Chondrocyte (in vitro differentiated cells): ENCODE measurements at regions not wholly inside any gene's neighbourhood (a gene's known extent, or its start where the extent isn't known, plus 50 kb on each side); places are given as distances from the start of the nearest gene placed in this dataset.

Experiments
- DNase-seq: peaks from one replicate; pipeline ENCODE4 v3.0.0; 2021; ENCODE audit warnings: mixed read lengths, low spot score
- H3K27ac Mint-ChIP-seq: one replicate; pipeline ENCODE4 v1.8.0; 2021; ENCODE audit warnings: mild to moderate bottlenecking, moderate library complexity, mixed read lengths; ENCODE audit not compliant: unreplicated experiment
- H3K27me3 Mint-ChIP-seq: 2 replicates; pipeline ENCODE4 v1.8.0; 2021; ENCODE audit warnings: low read depth, mixed read lengths
- H3K36me3 Mint-ChIP-seq: 2 replicates; pipeline ENCODE4 v1.8.0; 2021; ENCODE audit warnings: low read depth, mixed read lengths
- H3K4me1 Mint-ChIP-seq: 2 replicates; pipeline ENCODE4 v1.8.0; 2021; ENCODE audit warnings: low read depth, mild to moderate bottlenecking, mixed read lengths
- H3K4me3 Mint-ChIP-seq: one replicate; pipeline ENCODE4 v1.8.0; 2021; ENCODE audit warnings: mild to moderate bottlenecking, moderate library complexity, mixed read lengths; ENCODE audit not compliant: unreplicated experiment
- H3K9me3 Mint-ChIP-seq: 2 replicates; pipeline ENCODE4 v1.8.0; 2021; ENCODE audit warnings: low read depth, mixed read lengths
- TF ChIP-seq, protein P1 (sequence below): fragments of 200-600 bp; sonication (generic); IDR thresholded peaks from 2 replicates; pipeline ENCODE4 v1.5.0; 2021; ENCODE audit warnings: antibody characterized with exemption, mild to moderate bottlenecking, moderate library complexity

DNA sequence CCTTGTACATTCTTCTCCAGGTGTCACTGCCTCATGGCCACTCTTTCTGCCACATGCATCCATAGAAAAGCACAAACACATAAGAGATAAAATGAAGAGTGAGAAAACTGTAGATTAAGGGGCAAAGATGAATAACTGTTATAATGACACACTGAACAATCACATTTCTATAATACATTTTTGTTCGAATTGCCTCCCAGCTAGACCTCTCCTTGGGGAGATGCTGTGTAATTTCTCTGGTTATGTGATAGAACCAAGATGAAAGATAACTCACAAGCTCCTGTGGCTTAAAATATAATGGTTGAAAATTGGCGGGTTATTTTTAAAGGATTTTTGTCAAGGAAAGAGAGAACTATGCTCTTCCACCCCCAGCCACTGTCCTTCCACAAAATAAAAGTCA lies 60.2 kb upstream of the STEAP1 start:
- peaks cover 5% of the 10 kb centered on the region for H3K27me3 Mint-ChIP-seq
- TF ChIP-seq, protein P1, sequence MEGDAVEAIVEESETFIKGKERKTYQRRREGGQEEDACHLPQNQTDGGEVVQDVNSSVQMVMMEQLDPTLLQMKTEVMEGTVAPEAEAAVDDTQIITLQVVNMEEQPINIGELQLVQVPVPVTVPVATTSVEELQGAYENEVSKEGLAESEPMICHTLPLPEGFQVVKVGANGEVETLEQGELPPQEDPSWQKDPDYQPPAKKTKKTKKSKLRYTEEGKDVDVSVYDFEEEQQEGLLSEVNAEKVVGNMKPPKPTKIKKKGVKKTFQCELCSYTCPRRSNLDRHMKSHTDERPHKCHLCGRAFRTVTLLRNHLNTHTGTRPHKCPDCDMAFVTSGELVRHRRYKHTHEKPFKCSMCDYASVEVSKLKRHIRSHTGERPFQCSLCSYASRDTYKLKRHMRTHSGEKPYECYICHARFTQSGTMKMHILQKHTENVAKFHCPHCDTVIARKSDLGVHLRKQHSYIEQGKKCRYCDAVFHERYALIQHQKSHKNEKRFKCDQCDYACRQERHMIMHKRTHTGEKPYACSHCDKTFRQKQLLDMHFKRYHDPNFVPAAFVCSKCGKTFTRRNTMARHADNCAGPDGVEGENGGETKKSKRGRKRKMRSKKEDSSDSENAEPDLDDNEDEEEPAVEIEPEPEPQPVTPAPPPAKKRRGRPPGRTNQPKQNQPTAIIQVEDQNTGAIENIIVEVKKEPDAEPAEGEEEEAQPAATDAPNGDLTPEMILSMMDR, result no peak
- no peak for DNase-seq
- peaks cover 13% of the 10 kb centered on the region for H3K9me3 Mint-ChIP-seq
- H3K4me1 Mint-ChIP-seq, result no peaks in the 10 kb centered on the region
- no peak overlapping the region for H3K4me3 Mint-ChIP-seq
- no peaks in the 10 kb centered on the region for H3K36me3 Mint-ChIP-seq
- no peak overlapping the region for H3K27ac Mint-ChIP-seq
